ENCODE measurements at regions not wholly inside any gene's neighbourhood (a gene's known extent, or its start where the extent isn't known, plus 50 kb on each side); places are given as distances from the start of the nearest gene placed in this dataset.
A peak's percentile ranks its signal among the peaks of the same experiment; 100 is the strongest.
"Not testable (repeated sequence)": the region's sequence is repeated elsewhere in the genome, so short reads cannot be mapped to it uniquely, and the experiment has no call there.

- Histone ChIP-seq H3K27me3 (replicated peaks) (no peaks in the 10 kb centered on the region), H3K27ac (no peak overlapping the region), H3K4me3 (ENCODE audit: low read depth, low read length) (no peak overlapping the region), H3K36me3 (replicated peaks) (no peaks in the 10 kb centered on the region)
- no peak for DNase-seq
- in situ Hi-C loops (cut with HindIII; ENCODE audit: low pct_ligation_motif_present, low sequenced_read_pairs), result no loop called here
- TF ChIP-seq CTCF (IDR thresholded peaks at IDR 0.05; ENCODE audit: low read depth, low read length, missing control alignments), result no peak
These were observed 63.1 kb upstream of the SPP1 start for GRCh38 chr4:87912164-87913004.

GRCh38 chr4:87913896-87914295 lies 61.6 kb upstream of the SPP1 start:
- no peaks in the 10 kb centered on the region for H3K36me3 ChIP-seq (replicated peaks)
- H3K4me3 ChIP-seq (ENCODE audit: low read depth, low read length), result no peak overlapping the region
- no peak for DNase-seq
- in situ Hi-C loops (cut with HindIII; ENCODE audit: low pct_ligation_motif_present, low sequenced_read_pairs), result no loop called here
- H3K27ac ChIP-seq, result no peak overlapping the region
- no peak for TF ChIP-seq CTCF (IDR thresholded peaks at IDR 0.05; ENCODE audit: low read depth, low read length, missing control alignments)
- H3K27me3 ChIP-seq (replicated peaks), result no peaks in the 10 kb centered on the region

- H3K27me3 ChIP-seq (replicated peaks), result no peaks in the 10 kb centered on the region
- in situ Hi-C loops (cut with HindIII; ENCODE audit: low pct_ligation_motif_present, low sequenced_read_pairs), result no loop called here
- no peak for TF ChIP-seq CTCF (IDR thresholded peaks at IDR 0.05; ENCODE audit: low read depth, low read length, missing control alignments)
- no peak overlapping the region for H3K27ac ChIP-seq
- DNase-seq, result no peak
- H3K36me3 ChIP-seq (replicated peaks), result no peaks in the 10 kb centered on the region
- no peak overlapping the region for H3K4me3 ChIP-seq (ENCODE audit: low read depth, low read length)
These were observed 59.9 kb upstream of the SPP1 start for GRCh38 chr4:87915621-87916020.

- no peak for TF ChIP-seq CTCF (IDR thresholded peaks at IDR 0.05; ENCODE audit: low read depth, low read length, missing control alignments)
- Histone ChIP-seq H3K4me3 (ENCODE audit: low read depth, low read length) (no peak overlapping the region), H3K36me3 (replicated peaks) (no peaks in the 10 kb centered on the region), H3K27me3 (replicated peaks) (no peaks in the 10 kb centered on the region), H3K27ac (no peak overlapping the region)
- peak; percentile 38 for DNase-seq
- in situ Hi-C loops (cut with HindIII; ENCODE audit: low pct_ligation_motif_present, low sequenced_read_pairs), result no loop called here
These were observed 58.9 kb upstream of the SPP1 start for GRCh38 chr4:87916626-87917025.

- DNase-seq; H3K4me3 ChIP-seq (ENCODE audit: low read depth, low read length); in situ Hi-C loops (cut with HindIII; ENCODE audit: low pct_ligation_motif_present, low sequenced_read_pairs); H3K36me3 ChIP-seq (replicated peaks); H3K27ac ChIP-seq; H3K27me3 ChIP-seq (replicated peaks): not testable (repeated sequence)
These were observed 57.6 kb upstream of the SPP1 start for GRCh38 chr4:87917911-87918310.

GRCh38 chr4:87918314-87919058 lies 57.0 kb upstream of the SPP1 start:
- Histone ChIP-seq H3K4me3 (ENCODE audit: low read depth, low read length) (no peak overlapping the region), H3K36me3 (replicated peaks) (no peaks in the 10 kb centered on the region), H3K27ac (no peak overlapping the region), H3K27me3 (replicated peaks) (no peaks in the 10 kb centered on the region)
- no peak for TF ChIP-seq CTCF (IDR thresholded peaks at IDR 0.05; ENCODE audit: low read depth, low read length, missing control alignments)
- in situ Hi-C loops (cut with HindIII; ENCODE audit: low pct_ligation_motif_present, low sequenced_read_pairs), result no loop called here
- DNase-seq, result no peak

GRCh38 chr4:87919304-87919703 lies 56.2 kb upstream of the SPP1 start:
- H3K27ac ChIP-seq; H3K27me3 ChIP-seq (replicated peaks); in situ Hi-C loops (cut with HindIII; ENCODE audit: low pct_ligation_motif_present, low sequenced_read_pairs); DNase-seq; H3K4me3 ChIP-seq (ENCODE audit: low read depth, low read length); H3K36me3 ChIP-seq (replicated peaks): not testable (repeated sequence)
